Thoracic aorta (tissue), 2 donors: ENCODE measurements at regions not wholly inside any gene's neighbourhood (a gene's known extent, or its start where the extent isn't known, plus 50 kb on each side); places are given as distances from the start of the nearest gene placed in this dataset.
A peak's percentile ranks its signal among the peaks of the same experiment; 100 is the strongest.
"Not testable (repeated sequence)": the region's sequence is repeated elsewhere in the genome, so short reads cannot be mapped to it uniquely, and the experiment has no call there.

Experiments
- ATAC-seq: fragments of 150-250 bp; one replicate; pipeline ENCODE4 v1.8.0; 2017; ENCODE audit warnings: low read depth; ENCODE audit not compliant: insufficient number of reproducible peaks, low FRiP score
- DNase-seq: peaks from one replicate; pipeline ENCODE4 v3.0.0-alpha.2; 2020; ENCODE audit warnings: low spot score
- H3K27ac ChIP-seq, 2 donors: fragments of 200-600 bp; sonication (generic); 1 replicate in 1 of 2; 2 replicates in 1 of 2; pipeline ENCODE4 v1.5.1; 2016; ENCODE audit warnings: mild to moderate bottlenecking in 2 of 2, moderate library complexity in 2 of 2
- H3K27me3 ChIP-seq: fragments of 200-600 bp; sonication (generic); replicated peaks from 2 replicates; pipeline ENCODE4 v1.6.0; 2016; ENCODE audit warnings: mild to moderate bottlenecking; ENCODE audit not compliant: insufficient read depth
- H3K36me3 ChIP-seq: fragments of 200-600 bp; sonication (generic); one replicate; pipeline ENCODE4 v1.5.1; 2016
- H3K4me1 ChIP-seq, 2 donors: fragments of 200-600 bp; sonication (generic); 1 replicate in 1 of 2; 2 replicates in 1 of 2; pipeline versions ENCODE4 v1.5.1 to v1.6.0; 2016; ENCODE audit warnings: low read depth in 2 of 2, mild to moderate bottlenecking in 1 of 2; ENCODE audit not compliant: control insufficient read depth in 1 of 2
- H3K4me3 ChIP-seq: fragments of 200-600 bp; sonication (generic); 2 replicates; pipeline ENCODE4 v1.5.1; 2016; ENCODE audit warnings: mild to moderate bottlenecking
- H3K9me3 ChIP-seq: fragments of 200-600 bp; sonication (generic); 2 replicates; pipeline ENCODE4 v1.5.1; 2016
- CTCF ChIP-seq: fragments of 200-600 bp; sonication (generic); IDR thresholded peaks from one replicate; pipeline ENCODE4 v1.5.1; 2019; ENCODE audit warnings: antibody characterized with exemption

- no peak for DNase-seq
- no peaks in the 10 kb centered on the region for H3K4me1 ChIP-seq
- H3K27ac ChIP-seq, result no peak overlapping the region
- no peak overlapping the region for H3K4me3 ChIP-seq
- TF ChIP-seq CTCF, result no peak
- no peaks in the 10 kb centered on the region for H3K36me3 ChIP-seq
- no peaks in the 10 kb centered on the region for H3K27me3 ChIP-seq
- no peak for ATAC-seq
- H3K9me3 ChIP-seq, result no peaks in the 10 kb centered on the region
These were observed 62.4 kb downstream of the PAGE2 start for GRCh38 chrX:55151199-55151598.

- no peaks in the 10 kb centered on the region for H3K27me3 ChIP-seq
- no peaks in the 10 kb centered on the region for H3K36me3 ChIP-seq
- ATAC-seq (no peak), DNase-seq (no peak)
- no peak overlapping the region for H3K4me3 ChIP-seq
- H3K27ac ChIP-seq, result no peak overlapping the region
- H3K4me1 ChIP-seq, result no peaks in the 10 kb centered on the region
- no peaks in the 10 kb centered on the region for H3K9me3 ChIP-seq
- TF ChIP-seq CTCF, result no peak
These were observed 60.6 kb upstream of the PAGE5 start for GRCh38 chrX:55159551-55159950.

- peak; percentile 99 for ATAC-seq
- DNase-seq, result peak; percentile 63
- Histone ChIP-seq H3K4me3 (peak overlapping the region; percentile 79), H3K27ac (peak overlapping the region; percentile 85 to 89), H3K27me3 (no peaks in the 10 kb centered on the region), H3K9me3 (no peaks in the 10 kb centered on the region), H3K36me3 (no peaks in the 10 kb centered on the region), H3K4me1 (no peaks in the 10 kb centered on the region)
- peak; percentile 15 for TF ChIP-seq CTCF
These were observed 59.2 kb upstream of the PAGE5 start for GRCh38 chrX:55160685-55161552.

- Histone ChIP-seq H3K36me3 (no peaks in the 10 kb centered on the region), H3K27ac (peak overlapping the region; percentile 85 to 89), H3K4me3 (peak overlapping the region; percentile 79), H3K4me1 (no peaks in the 10 kb centered on the region), H3K9me3 (no peaks in the 10 kb centered on the region), H3K27me3 (no peaks in the 10 kb centered on the region)
- no peak for DNase-seq
- no peak for TF ChIP-seq CTCF
- ATAC-seq, result no peak
These were observed 58.6 kb upstream of the PAGE5 start for GRCh38 chrX:55161581-55161980.

GRCh38 chrX:55163171-55163570 lies 57.0 kb upstream of the PAGE5 start:
- no peak for DNase-seq
- Histone ChIP-seq H3K27ac (no peak overlapping the region), H3K36me3 (no peaks in the 10 kb centered on the region), H3K4me3 (no peak overlapping the region), H3K4me1 (no peaks in the 10 kb centered on the region), H3K27me3 (no peaks in the 10 kb centered on the region), H3K9me3 (no peaks in the 10 kb centered on the region)
- ATAC-seq, result no peak
- no peak for TF ChIP-seq CTCF

GRCh38 chrX:55165026-55165425 lies 55.1 kb upstream of the PAGE5 start:
- not testable (repeated sequence) for H3K27me3 ChIP-seq, DNase-seq, ATAC-seq, H3K36me3 ChIP-seq, H3K4me1 ChIP-seq, H3K27ac ChIP-seq, H3K4me3 ChIP-seq, H3K9me3 ChIP-seq
